H1 (cell line): ENCODE measurements at regions not wholly inside any gene's neighbourhood (a gene's known extent, or its start where the extent isn't known, plus 50 kb on each side); places are given as distances from the start of the nearest gene placed in this dataset.

ENCODE experiments used
- CTCF ChIA-PET: fragments of 300-600 bp; sonication (Branson Sonifier 250); formaldehyde crosslinking; loops from one replicate; lab custom pipeline; 2021; ENCODE audit not compliant: partially characterized antibody; lab: Charles Lee
- POLR2A ChIA-PET: fragments of 300-600 bp; sonication (Branson Sonifier 250); formaldehyde crosslinking; loops from one replicate; lab custom pipeline; 2021; ENCODE audit warnings: inconsistent platforms; ENCODE audit not compliant: partially characterized antibody; lab: Charles Lee
- DNase-seq, 2 experiments: peaks; one replicate each; pipeline versions ENCODE4 v3.0.0 to v3.0.0-alpha.2; 2010 to 2022; ENCODE audit warnings: low spot score in 2 of 2, low read depth in 1 of 2, mixed read lengths in 1 of 2
- FAIRE-seq: peaks from 2 replicates; lab custom pipeline; 2011; peaks lifted over from hg19 to GRCh38; lab: Jason Lieb, UNC
- H2AFZ ChIP-seq: 2 replicates; pipeline ENCODE4 v1.8.1; 2012; ENCODE audit warnings: low read length, inconsistent platforms
- H2AK5ac ChIP-seq: 2 replicates; pipeline ENCODE4 v1.6.1; 2013; ENCODE audit warnings: low read depth, low read length
- H2BK120ac ChIP-seq: replicated peaks from 2 replicates; pipeline ENCODE3; 2013; ENCODE audit warnings: low read depth, low read length, inconsistent platforms
- H2BK12ac ChIP-seq: 2 replicates; pipeline ENCODE4 v1.6.1; 2013; ENCODE audit warnings: low read depth, low read length
- H2BK15ac ChIP-seq: 2 replicates; pipeline ENCODE4 v1.6.1; 2013; ENCODE audit warnings: low read length
- H2BK20ac ChIP-seq: 2 replicates; pipeline ENCODE4 v1.6.1; 2013; ENCODE audit warnings: low read length
- H2BK5ac ChIP-seq: 2 replicates; pipeline ENCODE4 v1.6.1; 2013; ENCODE audit warnings: low read depth, low read length
- H3K14ac ChIP-seq: 2 replicates; pipeline ENCODE4 v1.6.1; 2013; ENCODE audit warnings: inconsistent platforms; ENCODE audit not compliant: insufficient read length
- H3K18ac ChIP-seq: 2 replicates; pipeline ENCODE4 v1.6.1; 2013; ENCODE audit warnings: low read length; ENCODE audit errors: extremely low read depth
- H3K23ac ChIP-seq: 2 replicates; pipeline ENCODE4 v1.6.1; 2013; ENCODE audit warnings: inconsistent platforms; ENCODE audit not compliant: insufficient read length
- H3K23me2 ChIP-seq: 2 replicates; pipeline ENCODE4 v1.6.1; 2013; ENCODE audit warnings: low read depth, low read length
- H3K27ac ChIP-seq: 2 replicates; pipeline ENCODE4 v1.6.1; 2011; ENCODE audit warnings: low read depth, low read length, inconsistent platforms
- H3K27me3 ChIP-seq, 4 experiments: replicated peaks in 1 of 4; 1 replicate in 1 of 4; 2 replicates in 3 of 4; pipeline versions ENCODE4 v1.6.1 to v1.8.1; 2011 to 2013; ENCODE audit warnings: low read length in 3 of 4, mild to moderate bottlenecking in 3 of 4, inconsistent platforms in 2 of 4, mixed read lengths in 2 of 4, moderate library complexity in 1 of 4; ENCODE audit not compliant: control insufficient read depth in 3 of 4, insufficient read depth in 3 of 4; ENCODE audit errors: extremely low read depth in 1 of 4
- H3K36me3 ChIP-seq, 4 experiments: 2 replicates each; pipeline versions ENCODE4 v1.6.1 to v1.8.1; 2011 to 2013; ENCODE audit warnings: mild to moderate bottlenecking in 4 of 4, low read length in 3 of 4, moderate library complexity in 2 of 4, control low read depth in 1 of 4, inconsistent platforms in 1 of 4; ENCODE audit not compliant: insufficient read depth in 4 of 4, control insufficient read depth in 2 of 4
- H3K4ac ChIP-seq: replicated peaks from 2 replicates; pipeline ENCODE3; 2013; ENCODE audit warnings: low read length, low read depth, mixed read lengths, inconsistent platforms; ENCODE audit not compliant: insufficient read length
- H3K4me1 ChIP-seq, 4 experiments: replicated peaks in 1 of 4; 1 replicate in 1 of 4; 2 replicates in 3 of 4; pipeline versions ENCODE4 v1.6.1 to v1.8.1; 2011 to 2013; ENCODE audit warnings: low read length in 3 of 4, inconsistent platforms in 2 of 4, mixed read lengths in 1 of 4; ENCODE audit not compliant: insufficient read depth in 4 of 4, control insufficient read depth in 3 of 4
- H3K4me2 ChIP-seq, 2 experiments: 2 replicates each; pipeline versions ENCODE4 v1.6.1 to v1.8.1; 2011 to 2013; ENCODE audit warnings: low read depth in 2 of 2, low read length in 2 of 2, control low read depth in 1 of 2, inconsistent platforms in 1 of 2, mild to moderate bottlenecking in 1 of 2; ENCODE audit not compliant: insufficient read depth in 1 of 2
- H3K4me3 ChIP-seq, 4 experiments: fragments of 200-600, 300-600 bp in 1 of 4; sonication (generic), shearing (Covaris generic), sonication (Bioruptor Twin) in 1 of 4; 2 replicates each; pipeline versions ENCODE4 v1.5.1 to v1.8.1; 2011 to 2016; ENCODE audit warnings: low read length in 4 of 4, low read depth in 3 of 4, control low read depth in 2 of 4, inconsistent platforms in 2 of 4, mild to moderate bottlenecking in 2 of 4, mixed read lengths in 1 of 4, moderate library complexity in 1 of 4; ENCODE audit not compliant: insufficient read depth in 2 of 4; ENCODE audit errors: extremely low read depth in 1 of 4
- H3K56ac ChIP-seq: replicated peaks from 2 replicates; pipeline ENCODE3; 2013; ENCODE audit warnings: low read depth, mild to moderate bottlenecking, mixed read lengths, low read length, inconsistent platforms; ENCODE audit not compliant: insufficient read length
- H3K79me1 ChIP-seq: 2 replicates; pipeline ENCODE4 v1.6.1; 2013; ENCODE audit warnings: low read depth, low read length, control low read depth
- H3K79me2 ChIP-seq, 2 experiments: 2 replicates each; pipeline versions ENCODE4 v1.6.1 to v1.8.1; 2012 to 2013; ENCODE audit warnings: low read length in 2 of 2, mild to moderate bottlenecking in 2 of 2, inconsistent platforms in 1 of 2; ENCODE audit not compliant: insufficient read depth in 2 of 2, control insufficient read depth in 1 of 2
- H3K9ac ChIP-seq, 4 experiments: replicated peaks in 1 of 4; 1 replicate in 1 of 4; 2 replicates in 3 of 4; pipeline versions ENCODE4 v1.6.1 to v1.8.1; 2011 to 2013; ENCODE audit warnings: low read depth in 3 of 4, low read length in 3 of 4, control low read depth in 2 of 4, mild to moderate bottlenecking in 2 of 4, moderate library complexity in 2 of 4, inconsistent platforms in 1 of 4; ENCODE audit errors: extremely low read depth in 1 of 4
- H3K9me3 ChIP-seq, 2 experiments: 2 replicates each; pipeline versions ENCODE4 v1.6.1 to v1.8.1; 2012 to 2013; ENCODE audit warnings: mild to moderate bottlenecking in 2 of 2, moderate library complexity in 2 of 2, control low read depth in 1 of 2, inconsistent platforms in 1 of 2, low read depth in 1 of 2, low read length in 1 of 2, mixed read lengths in 1 of 2; ENCODE audit not compliant: insufficient read depth in 2 of 2
- H4K20me1 ChIP-seq, 2 experiments: replicated peaks in 1 of 2; 2 replicates each; pipeline versions ENCODE3 to v1.8.1; 2011 to 2013; ENCODE audit warnings: inconsistent platforms in 2 of 2, low read length in 2 of 2, mild to moderate bottlenecking in 1 of 2; ENCODE audit not compliant: insufficient read depth in 2 of 2, control insufficient read depth in 1 of 2
- H4K5ac ChIP-seq: 2 replicates; pipeline ENCODE4 v1.6.1; 2013; ENCODE audit warnings: low read length, low read depth, mixed read lengths, inconsistent platforms; ENCODE audit not compliant: insufficient read length
- H4K8ac ChIP-seq: 2 replicates; pipeline ENCODE4 v1.8.0; 2013; ENCODE audit warnings: mild to moderate bottlenecking, moderate library complexity, low read length, inconsistent platforms; ENCODE audit not compliant: insufficient read depth; ENCODE audit errors: extremely low read depth
- H4K91ac ChIP-seq: replicated peaks from 2 replicates; pipeline ENCODE3; 2013; ENCODE audit warnings: low read length, mixed read lengths, inconsistent platforms; ENCODE audit not compliant: insufficient read length
- ASH2L ChIP-seq: fragments of 200-600, 300-600 bp; sonication (generic); IDR thresholded peaks from one replicate; pipeline ENCODE4 v1.7.1; 2017; ENCODE audit warnings: low read length
- CBX5 ChIP-seq: fragments of 300-800, 300-1000 bp; sonication (generic); IDR thresholded peaks from 2 replicates; pipeline ENCODE4 v1.7.1; 2016; ENCODE audit warnings: antibody characterized with exemption, low read length, low read depth
- CREB1 ChIP-seq: IDR thresholded peaks from 2 replicates; pipeline ENCODE4 v1.6.1; 2012; ENCODE audit warnings: inconsistent platforms
- CTBP2 ChIP-seq: IDR thresholded peaks from 2 replicates; pipeline ENCODE4 v1.7.0; 2011; ENCODE audit warnings: borderline replicate concordance, mild to moderate bottlenecking, moderate library complexity, mixed read lengths, low read length; ENCODE audit not compliant: insufficient read depth, insufficient read length
- EGR1 ChIP-seq: IDR thresholded peaks from 2 replicates; pipeline ENCODE4 v1.6.1; 2011; ENCODE audit warnings: low read depth, low read length, borderline replicate concordance
- HDAC2 ChIP-seq, 2 experiments: fragments of 300-600 bp in 1 of 2; sonication (generic) in 1 of 2; IDR thresholded peaks; 2 replicates each; pipeline ENCODE4 v1.6.1; 2011 to 2012; ENCODE audit warnings: low read depth in 2 of 2, low read length in 2 of 2, mild to moderate bottlenecking in 2 of 2, moderate library complexity in 2 of 2, borderline replicate concordance in 1 of 2, inconsistent platforms in 1 of 2
- NRF1 ChIP-seq: IDR thresholded peaks from 2 replicates; pipeline ENCODE4 v1.6.1; 2011; ENCODE audit warnings: mild to moderate bottlenecking, low read depth, low read length, improper control_type of control experiment
- POLR2AphosphoS5 ChIP-seq: IDR thresholded peaks from 2 replicates; pipeline ENCODE4 v1.6.1; 2011; ENCODE audit warnings: low read depth, low read length
- TAF1 ChIP-seq: IDR thresholded peaks from 2 replicates; pipeline ENCODE4 v1.6.1; 2011; ENCODE audit warnings: mild to moderate bottlenecking, low read depth, low read length
- TAF7 ChIP-seq: optimal IDR thresholded peaks from 2 replicates; pipeline ENCODE3; 2011; ENCODE audit warnings: low read depth, mild to moderate bottlenecking, inconsistent platforms, low read length, moderate library complexity, borderline replicate concordance
- TBP ChIP-seq: IDR thresholded peaks from 2 replicates; pipeline ENCODE4 v1.6.1; 2011; ENCODE audit warnings: low read depth, low read length, improper control_type of control experiment
- YY1 ChIP-seq: IDR thresholded peaks from 2 replicates; pipeline ENCODE4 v1.6.1; 2011; ENCODE audit warnings: low read depth, mild to moderate bottlenecking, low read length
- ZNF274 ChIP-seq: IDR thresholded peaks from 2 replicates; pipeline ENCODE4 v1.7.0; 2012; ENCODE audit warnings: low read length, borderline replicate concordance; ENCODE audit errors: extremely low read depth
- whole genome bisulfite sequencing, 2 experiments: shearing (Covaris generic) in 1 of 2; methylation state at CpG; one replicate each; pipeline versions ENCODE4 v1.1.6 to v1.1.7; 2013 to 2015; ENCODE audit warnings: low lambda C conversion rate in 2 of 2, mixed read lengths in 2 of 2, inconsistent platforms in 1 of 2, low coverage in 1 of 2, missing lambda C conversion rate in 1 of 2; ENCODE audit not compliant: insufficient replicate concordance in 2 of 2, insufficient coverage in 1 of 2, insufficient read length in 1 of 2; ENCODE audit errors: extremely low coverage in 1 of 2, missing lambda C conversion rate in 1 of 2; 5-methylcytosine and 5-hydroxymethylcytosine counted together
- TF ChIP-seq, protein P1 (sequence below): IDR thresholded peaks from 2 replicates; pipeline ENCODE4 v1.6.1; 2012; ENCODE audit warnings: inconsistent platforms

DNA sequence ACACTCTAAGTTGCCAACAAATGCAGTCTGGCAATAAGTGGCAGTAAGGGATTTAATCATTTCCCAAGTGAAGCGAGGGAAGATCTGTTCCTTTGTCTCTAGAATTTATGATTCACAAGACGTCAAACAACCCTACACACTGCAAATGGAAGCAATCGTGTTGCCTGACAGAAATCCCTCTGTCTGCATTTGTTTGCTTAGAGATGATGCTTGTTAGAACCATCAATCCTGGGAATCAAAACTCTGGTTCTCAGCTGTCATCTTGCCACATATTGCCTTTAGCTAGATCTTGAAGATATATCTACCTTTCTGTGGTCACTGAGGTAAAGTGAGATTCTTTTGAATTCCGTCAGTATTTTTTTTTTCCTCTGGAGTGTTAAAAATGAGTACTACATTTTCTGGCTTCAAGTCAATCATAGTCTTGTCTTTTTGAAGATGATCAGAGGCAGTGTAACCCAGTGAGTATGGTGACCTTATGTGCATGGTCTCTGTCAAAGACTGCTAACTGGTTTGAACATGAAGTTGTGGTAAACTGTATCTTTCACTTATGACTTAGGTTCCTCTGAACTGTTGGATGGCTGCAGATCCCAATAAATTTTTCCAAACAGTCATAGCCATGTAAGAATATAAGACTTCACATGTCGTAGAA lies 106.4 kb upstream of the STARD4 start:
- no peak for DNase-seq
- POLR2A ChIA-PET: no interaction called here
- Histone ChIP-seq H2BK15ac (no peak overlapping the region), H3K4me1 (no peaks in the 10 kb centered on the region), H3K14ac (no peak overlapping the region), H2AK5ac (no peak overlapping the region), H3K23ac (no peak overlapping the region), H3K23me2 (no peaks in the 10 kb centered on the region), H3K27ac (no peak overlapping the region), H3K56ac (no peak overlapping the region), H3K27me3 (no peaks in the 10 kb centered on the region), H3K4ac (no peak overlapping the region), H4K5ac (no peak overlapping the region), H2AFZ (no peak overlapping the region), H3K79me2 (no peaks in the 10 kb centered on the region), H4K91ac (no peak overlapping the region), H3K9me3 (no peaks in the 10 kb centered on the region), H4K20me1 (no peaks in the 10 kb centered on the region), H2BK5ac (no peak overlapping the region), H3K79me1 (no peaks in the 10 kb centered on the region), H2BK20ac (no peak overlapping the region), H3K18ac (no peak overlapping the region), H4K8ac (no peak overlapping the region), H3K4me3 (no peak overlapping the region), H2BK12ac (no peak overlapping the region), H3K36me3 (no peaks in the 10 kb centered on the region), H2BK120ac (no peak overlapping the region), H3K4me2 (no peak overlapping the region), H3K9ac (no peak overlapping the region)
- CTCF ChIA-PET: no interaction called here
- 84% methylated on average over 5 of the region's 5 CpGs; no CpG with 5 or more reads in 1 of the 2 experiments for WGBS, 2 experiments
- no peak for FAIRE-seq
- TF ChIP-seq CTBP2 (no peak), NRF1 (no peak), TAF1 (no peak), TBP (no peak), HDAC2 (IDR thresholded peaks at IDR 0.05; ENCODE audit: borderline replicate concordance in 1 of 2, low read depth in 2 of 2, low read length in 2 of 2) (no peak), YY1 (no peak), CBX5 (no peak), POLR2AphosphoS5 (no peak), TAF7 (no peak), ASH2L (no peak), ZNF274 (no peak), CREB1 (no peak), EGR1 (no peak)
- TF ChIP-seq, protein P1, sequence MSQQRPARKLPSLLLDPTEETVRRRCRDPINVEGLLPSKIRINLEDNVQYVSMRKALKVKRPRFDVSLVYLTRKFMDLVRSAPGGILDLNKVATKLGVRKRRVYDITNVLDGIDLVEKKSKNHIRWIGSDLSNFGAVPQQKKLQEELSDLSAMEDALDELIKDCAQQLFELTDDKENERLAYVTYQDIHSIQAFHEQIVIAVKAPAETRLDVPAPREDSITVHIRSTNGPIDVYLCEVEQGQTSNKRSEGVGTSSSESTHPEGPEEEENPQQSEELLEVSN: no peak
